WERI-Rb-1 (cell line): ENCODE measurements at regions not wholly inside any gene's neighbourhood (a gene's known extent, or its start where the extent isn't known, plus 50 kb on each side); places are given as distances from the start of the nearest gene placed in this dataset.

Experiments used
- DNase-seq: peaks from one replicate; pipeline ENCODE4 v3.0.0-alpha.2; 2020
- H3K27ac ChIP-seq: fragments of 250-450 bp; sonication (Bioruptor Pico); 2 replicates; pipeline ENCODE4 v1.5.1; 2020; ENCODE audit warnings: mild to moderate bottlenecking, moderate library complexity
- H3K27me3 ChIP-seq: fragments of 250-450 bp; sonication (Bioruptor Pico); 2 replicates; pipeline ENCODE4 v1.5.1; 2021; ENCODE audit warnings: mild to moderate bottlenecking, low read depth, moderate library complexity; ENCODE audit not compliant: insufficient read depth, severe bottlenecking
- H3K36me3 ChIP-seq: fragments of 250-450 bp; sonication (Bioruptor Pico); 2 replicates; pipeline ENCODE4 v1.5.1; 2020; ENCODE audit warnings: mild to moderate bottlenecking, moderate library complexity
- H3K4me3 ChIP-seq: 2 replicates; pipeline ENCODE4 v1.5.1; 2011; ENCODE audit warnings: low read depth, mild to moderate bottlenecking, control low read depth, low read length
- H3K9me3 ChIP-seq: fragments of 250-450 bp; sonication (Bioruptor Pico); 2 replicates; pipeline ENCODE4 v1.5.1; 2021; ENCODE audit warnings: mild to moderate bottlenecking, moderate library complexity; ENCODE audit not compliant: severe bottlenecking
- TF ChIP-seq, protein P1 (sequence below): IDR thresholded peaks from 2 replicates; pipeline ENCODE4 v1.5.1; 2011; ENCODE audit warnings: low read depth, mild to moderate bottlenecking, control low read depth, inconsistent platforms, low read length

DNA sequence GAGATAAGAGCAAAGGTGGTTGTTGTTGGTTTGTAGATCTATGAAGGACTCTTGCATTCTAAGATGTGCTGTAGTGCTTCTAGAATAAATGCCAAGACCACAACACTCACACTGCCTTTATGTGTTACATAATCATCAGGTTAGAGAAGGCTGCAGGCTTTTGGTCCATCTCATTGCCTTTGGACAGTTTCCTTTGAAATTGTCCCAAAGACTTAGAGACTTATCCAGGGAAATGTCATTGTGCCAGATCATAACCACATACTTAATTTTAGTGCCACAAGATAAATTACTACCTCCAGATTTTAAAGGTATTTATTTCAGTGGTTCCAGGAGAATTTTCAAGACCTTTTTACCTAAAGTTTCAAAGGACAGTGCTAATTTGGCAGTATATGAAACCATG lies 666.6 kb upstream of the CITED2 start:
- Histone ChIP-seq H3K27me3 (no peaks in the 10 kb centered on the region), H3K4me3 (no peak overlapping the region), H3K36me3 (no peaks in the 10 kb centered on the region), H3K27ac (no peak overlapping the region), H3K9me3 (no peaks in the 10 kb centered on the region)
- TF ChIP-seq, protein P1, sequence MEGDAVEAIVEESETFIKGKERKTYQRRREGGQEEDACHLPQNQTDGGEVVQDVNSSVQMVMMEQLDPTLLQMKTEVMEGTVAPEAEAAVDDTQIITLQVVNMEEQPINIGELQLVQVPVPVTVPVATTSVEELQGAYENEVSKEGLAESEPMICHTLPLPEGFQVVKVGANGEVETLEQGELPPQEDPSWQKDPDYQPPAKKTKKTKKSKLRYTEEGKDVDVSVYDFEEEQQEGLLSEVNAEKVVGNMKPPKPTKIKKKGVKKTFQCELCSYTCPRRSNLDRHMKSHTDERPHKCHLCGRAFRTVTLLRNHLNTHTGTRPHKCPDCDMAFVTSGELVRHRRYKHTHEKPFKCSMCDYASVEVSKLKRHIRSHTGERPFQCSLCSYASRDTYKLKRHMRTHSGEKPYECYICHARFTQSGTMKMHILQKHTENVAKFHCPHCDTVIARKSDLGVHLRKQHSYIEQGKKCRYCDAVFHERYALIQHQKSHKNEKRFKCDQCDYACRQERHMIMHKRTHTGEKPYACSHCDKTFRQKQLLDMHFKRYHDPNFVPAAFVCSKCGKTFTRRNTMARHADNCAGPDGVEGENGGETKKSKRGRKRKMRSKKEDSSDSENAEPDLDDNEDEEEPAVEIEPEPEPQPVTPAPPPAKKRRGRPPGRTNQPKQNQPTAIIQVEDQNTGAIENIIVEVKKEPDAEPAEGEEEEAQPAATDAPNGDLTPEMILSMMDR: no peak
- no peak for DNase-seq

DNA sequence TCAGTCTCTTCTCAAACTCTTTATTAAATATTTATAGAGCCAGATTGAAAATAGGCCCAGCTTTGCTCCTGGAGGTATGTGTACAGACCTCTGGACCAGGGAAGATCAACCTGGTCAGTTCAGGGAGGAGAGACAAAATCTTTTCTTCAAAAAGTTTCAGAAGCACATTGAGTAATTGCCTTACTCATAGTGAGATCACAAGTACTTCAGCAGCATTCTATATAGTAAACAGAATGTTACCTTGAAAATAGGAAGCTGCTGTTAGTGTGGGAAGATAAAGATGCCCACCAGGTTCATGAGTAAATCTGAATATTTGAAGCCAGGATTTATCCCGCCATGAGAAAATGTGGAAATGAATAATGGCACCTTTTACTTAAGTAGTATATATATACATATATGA lies 665.9 kb upstream of the CITED2 start:
- no peak overlapping the region for H3K27ac ChIP-seq
- TF ChIP-seq, protein P1: no peak
- H3K27me3 ChIP-seq: no peaks in the 10 kb centered on the region
- no peaks in the 10 kb centered on the region for H3K9me3 ChIP-seq
- no peaks in the 10 kb centered on the region for H3K36me3 ChIP-seq
- no peak overlapping the region for H3K4me3 ChIP-seq
- DNase-seq: no peak

DNA sequence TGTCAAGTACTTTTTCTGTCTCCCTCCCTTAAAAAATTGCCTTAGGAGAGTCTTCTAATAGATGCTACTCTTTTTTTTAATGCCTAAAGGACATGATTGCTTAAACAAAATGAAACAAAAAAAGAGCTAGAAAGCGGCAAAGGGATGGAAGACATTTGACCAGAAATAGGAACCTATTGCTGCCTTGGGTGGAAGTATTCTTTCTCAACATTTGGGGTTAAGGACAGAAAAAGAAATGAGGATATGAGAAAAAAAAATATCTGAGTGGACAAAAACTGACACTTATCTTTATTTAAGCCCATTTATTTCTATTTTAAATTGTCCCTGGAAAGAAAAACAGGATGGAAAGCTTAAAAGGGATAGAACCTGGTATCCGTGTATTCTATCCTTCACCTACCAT lies 664.9 kb upstream of the CITED2 start:
- H3K36me3 ChIP-seq: no peaks in the 10 kb centered on the region
- H3K4me3 ChIP-seq: no peak overlapping the region
- no peaks in the 10 kb centered on the region for H3K27me3 ChIP-seq
- DNase-seq: no peak
- H3K27ac ChIP-seq: no peak overlapping the region
- TF ChIP-seq, protein P1: no peak
- no peaks in the 10 kb centered on the region for H3K9me3 ChIP-seq

DNA sequence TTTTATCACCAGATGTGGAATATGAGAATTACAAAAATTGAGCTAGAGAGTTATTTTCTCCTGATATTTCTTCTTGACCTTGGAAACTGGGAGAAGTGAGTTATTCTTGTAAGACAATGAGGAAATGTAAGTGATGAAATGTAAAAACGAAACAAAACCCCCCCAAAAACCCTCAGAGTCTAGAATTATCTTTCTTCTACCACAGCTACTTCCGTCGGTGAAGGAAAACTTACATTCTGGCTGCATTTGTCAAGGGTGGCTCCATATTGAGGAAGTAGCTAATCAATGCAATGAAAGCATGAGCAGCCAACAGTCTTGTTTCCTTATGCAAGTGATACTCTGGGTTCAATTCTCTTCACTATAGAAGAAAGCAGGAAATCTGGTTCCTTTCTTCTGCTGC lies 661.7 kb upstream of the CITED2 start:
- Histone ChIP-seq H3K9me3 (no peaks in the 10 kb centered on the region), H3K27me3 (no peaks in the 10 kb centered on the region), H3K36me3 (no peaks in the 10 kb centered on the region), H3K4me3 (no peak overlapping the region), H3K27ac (no peak overlapping the region)
- TF ChIP-seq, protein P1: no peak
- DNase-seq: no peak

DNA sequence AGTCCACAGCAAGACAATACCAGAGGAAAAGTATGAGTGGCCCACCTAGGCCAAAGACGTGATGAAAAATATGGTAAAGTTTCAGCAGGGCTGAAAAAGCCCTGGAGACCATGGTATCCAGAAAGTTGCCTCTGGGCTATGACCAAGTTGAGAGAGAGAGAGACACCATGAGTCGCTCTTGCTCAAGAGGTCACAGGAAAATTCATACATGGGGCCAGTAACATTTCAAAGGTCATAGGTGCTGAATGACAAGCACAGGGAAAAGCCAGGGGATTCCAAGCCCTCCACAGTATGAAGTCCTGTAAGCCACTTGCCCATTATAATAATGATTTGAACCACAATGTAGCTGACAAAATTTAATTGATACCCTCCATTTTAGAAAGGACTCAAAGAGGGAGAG lies 657.7 kb upstream of the CITED2 start:
- Histone ChIP-seq H3K36me3 (no peaks in the 10 kb centered on the region), H3K27ac (no peak overlapping the region), H3K9me3 (no peaks in the 10 kb centered on the region), H3K27me3 (no peaks in the 10 kb centered on the region), H3K4me3 (no peak overlapping the region)
- TF ChIP-seq, protein P1: no peak
- no peak for DNase-seq

DNA sequence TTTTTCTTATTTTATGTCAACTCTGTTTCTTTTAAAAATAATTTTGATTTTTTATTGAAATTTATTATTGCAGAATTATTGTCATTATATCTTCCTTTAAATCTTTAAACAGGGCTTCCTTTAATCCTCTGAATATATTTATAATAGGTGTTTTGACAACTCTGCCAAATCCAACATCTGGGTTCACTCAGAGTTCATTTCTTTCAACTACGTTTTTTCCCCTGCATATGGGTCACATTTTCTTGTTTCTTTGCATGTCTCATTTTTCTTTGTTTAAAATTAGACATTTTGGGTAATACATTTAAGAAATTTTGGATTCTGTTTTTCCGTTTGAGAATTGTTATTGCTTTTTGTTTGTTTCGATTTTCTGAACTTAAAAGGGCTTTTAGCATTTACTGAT lies 655.1 kb upstream of the CITED2 start:
- H3K36me3 ChIP-seq: no peaks in the 10 kb centered on the region
- TF ChIP-seq, protein P1: no peak
- no peak overlapping the region for H3K27ac ChIP-seq
- DNase-seq: no peak
- no peaks in the 10 kb centered on the region for H3K9me3 ChIP-seq
- no peak overlapping the region for H3K4me3 ChIP-seq
- no peaks in the 10 kb centered on the region for H3K27me3 ChIP-seq
